GM18868 (cell line): ENCODE measurements at regions not wholly inside any gene's neighbourhood (a gene's known extent, or its start where the extent isn't known, plus 50 kb on each side); places are given as distances from the start of the nearest gene placed in this dataset.
A peak's percentile ranks its signal among the peaks of the same experiment; 100 is the strongest.

ENCODE experiments used
- ATAC-seq: cut with Tn5 transposase; IDR thresholded peaks from one replicate; pipeline ENCODE4 v1.9.1; 2021; ENCODE audit warnings: mild to moderate bottlenecking, moderate library complexity; ENCODE audit not compliant: unreplicated experiment

DNA sequence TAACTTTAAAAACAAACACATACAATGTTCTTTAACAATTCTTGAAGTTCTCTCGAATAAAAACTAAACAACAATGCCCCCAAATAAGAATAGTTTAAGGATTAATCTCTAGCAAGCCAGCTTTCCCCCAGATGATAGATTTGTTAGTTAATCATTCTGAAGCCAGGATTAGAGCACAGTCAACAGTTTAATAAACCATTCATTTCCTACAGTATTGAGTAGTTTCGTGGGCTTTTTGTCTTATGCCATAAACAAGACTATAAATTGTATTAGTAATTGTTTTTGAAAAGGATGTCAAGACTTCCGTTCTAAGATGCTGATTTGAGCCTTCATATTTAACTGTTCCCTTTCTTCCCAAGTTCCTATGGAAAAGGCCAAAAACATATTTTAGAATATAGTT lies 136.6 kb downstream of the PIK3R1 start:
- ATAC-seq: no peak

GRCh38 chr5:68353605-68354004 lies 138.0 kb downstream of the PIK3R1 start:
- no peak for ATAC-seq

DNA sequence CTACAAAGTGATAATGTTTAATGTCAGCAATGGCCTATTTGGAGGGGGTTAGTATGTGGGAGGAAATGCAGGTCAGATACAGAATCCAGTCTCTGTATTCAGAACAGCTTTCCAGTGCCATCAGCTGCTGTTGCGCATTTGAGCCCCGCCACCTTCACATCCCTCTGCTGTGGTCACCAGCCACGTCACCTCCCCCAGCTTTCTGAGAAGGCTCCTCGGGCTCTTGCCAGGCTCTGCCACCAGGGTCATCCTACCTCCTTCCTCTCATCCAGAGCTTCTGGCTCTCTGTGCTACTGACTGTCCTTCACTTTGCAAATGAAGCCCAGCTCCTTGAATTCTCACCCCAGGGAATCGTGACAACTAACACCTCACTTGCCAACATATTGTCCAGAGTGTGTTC lies 138.8 kb downstream of the PIK3R1 start:
- no peak for ATAC-seq

DNA sequence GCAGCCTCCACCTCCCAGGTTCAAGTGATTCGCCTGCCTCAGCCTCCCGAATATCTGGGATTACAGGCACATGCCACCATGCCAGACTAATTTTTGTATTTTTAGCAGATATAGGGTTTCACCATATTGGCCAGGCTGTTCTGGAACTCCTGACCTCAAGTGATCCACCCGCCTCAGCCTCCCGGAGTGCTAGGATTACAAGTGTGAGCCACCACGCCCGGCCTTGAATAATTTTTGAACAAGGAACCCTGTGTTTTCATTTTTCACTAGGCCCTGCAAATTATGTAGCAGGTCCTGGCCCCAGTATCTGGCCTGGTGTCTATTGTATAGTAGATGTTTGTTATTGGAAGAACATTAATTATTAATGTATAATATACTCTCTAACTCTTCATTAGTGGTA lies 140.7 kb downstream of the PIK3R1 start:
- no peak for ATAC-seq

DNA sequence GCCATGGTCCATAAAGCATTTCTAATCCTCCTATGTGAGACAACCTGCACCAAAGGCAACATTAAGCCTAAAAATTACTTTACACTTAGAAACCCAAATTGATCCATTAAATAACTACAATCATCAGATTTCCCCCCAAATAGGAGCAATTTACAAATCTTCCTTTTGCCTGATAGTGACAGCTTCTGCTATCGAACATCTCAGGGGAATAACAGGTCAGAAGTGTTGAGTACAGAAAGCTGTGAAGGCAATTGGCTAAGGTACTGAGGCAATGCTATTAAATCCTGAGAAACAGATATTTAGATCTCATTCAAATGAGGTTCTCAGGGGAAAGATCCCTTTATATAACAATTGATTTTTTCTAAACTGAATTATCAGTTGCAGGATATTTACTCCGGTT lies 141.1 kb downstream of the PIK3R1 start:
- ATAC-seq: no peak

DNA sequence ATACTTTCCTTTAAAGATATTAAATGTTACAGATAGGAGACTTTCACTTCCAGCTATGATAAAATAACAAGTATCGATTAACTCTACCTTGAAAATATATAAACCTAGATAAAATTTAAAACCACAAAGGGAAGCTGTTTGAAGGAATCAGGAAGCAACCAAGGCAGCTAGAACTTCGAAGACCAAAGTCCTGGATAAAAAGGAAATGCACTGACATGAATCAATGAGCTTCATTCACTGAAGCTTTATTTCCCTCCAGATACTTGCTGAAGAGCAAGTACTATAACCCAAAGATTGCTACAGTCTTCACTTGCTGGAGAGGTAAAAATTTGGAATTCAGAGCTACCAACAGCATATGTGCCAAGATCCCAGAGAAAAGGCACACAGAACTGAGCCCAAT lies 144.1 kb downstream of the PIK3R1 start:
- ATAC-seq: no peak

DNA sequence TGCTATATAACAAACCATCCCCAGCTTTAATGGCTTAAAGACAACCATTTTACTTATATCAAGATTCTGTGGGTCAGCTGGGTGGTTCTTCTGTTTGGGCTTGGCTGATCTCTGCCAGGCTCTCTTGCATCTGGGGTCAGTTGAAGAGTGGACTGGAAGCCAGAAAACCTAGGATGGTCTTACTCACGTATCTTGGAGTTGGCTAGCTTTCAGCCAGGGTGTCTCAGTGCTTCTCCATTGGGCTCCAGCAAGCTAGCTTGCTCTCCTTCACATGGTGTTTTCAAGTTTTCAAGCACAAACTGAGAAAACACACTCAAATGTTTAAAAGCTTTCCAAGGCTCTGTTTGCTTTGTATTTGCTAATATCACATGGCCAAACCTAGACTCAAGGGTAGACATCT lies 146.8 kb downstream of the PIK3R1 start:
- ATAC-seq: no peak

GRCh38 chr5:68365889-68366288 lies 150.3 kb downstream of the PIK3R1 start:
- no peak for ATAC-seq

GRCh38 chr5:68367287-68367686 lies 151.7 kb downstream of the PIK3R1 start:
- ATAC-seq: no peak

DNA sequence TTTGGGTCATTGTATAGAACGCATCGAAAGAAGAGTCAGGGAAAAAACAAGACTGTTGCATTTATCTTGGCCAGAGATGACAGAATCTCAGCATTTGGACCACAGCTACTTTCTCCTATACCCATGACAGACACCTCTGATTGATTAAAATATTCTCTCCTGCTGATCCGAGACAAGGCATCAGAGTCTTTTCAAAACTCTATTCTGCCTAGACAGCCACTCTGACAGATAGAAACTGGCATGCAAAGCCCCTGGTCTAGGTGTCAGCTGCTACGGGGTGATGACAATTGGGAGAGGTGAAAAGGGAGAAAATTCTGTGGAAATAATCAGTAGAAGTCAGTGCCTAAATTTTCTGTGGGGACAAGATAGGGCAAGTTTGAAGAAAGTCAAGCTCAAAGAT lies 152.2 kb downstream of the PIK3R1 start:
- ATAC-seq: no peak

GRCh38 chr5:68368311-68369022 lies 152.9 kb downstream of the PIK3R1 start:
- ATAC-seq: no peak

- no peak for ATAC-seq
These were observed 153.4 kb downstream of the PIK3R1 start for GRCh38 chr5:68369023-68369359.

- peak; percentile 85 for ATAC-seq
These were observed 154.0 kb downstream of the PIK3R1 start for GRCh38 chr5:68369457-68370125.

GRCh38 chr5:68370196-68370595 lies 154.6 kb downstream of the PIK3R1 start:
- ATAC-seq: no peak

DNA sequence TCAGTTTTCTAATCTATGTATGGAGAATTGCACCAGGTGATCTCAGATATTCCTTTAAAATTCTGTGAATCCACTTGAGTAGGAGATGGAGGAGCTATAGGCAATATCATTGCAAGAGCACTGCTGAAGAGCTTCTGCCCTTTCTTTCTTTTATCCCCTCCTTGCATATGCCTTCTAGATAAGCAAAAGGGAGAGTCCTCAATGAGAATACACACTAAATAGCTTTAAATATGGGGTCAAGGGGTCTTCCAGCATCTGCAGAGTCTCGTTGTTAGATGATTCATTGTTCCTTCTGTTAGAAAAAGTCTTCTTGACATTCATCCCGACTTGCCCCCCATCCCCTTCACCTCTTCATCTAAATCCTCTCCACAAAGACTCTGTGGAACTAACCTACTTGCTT lies 156.1 kb downstream of the PIK3R1 start:
- no peak for ATAC-seq

DNA sequence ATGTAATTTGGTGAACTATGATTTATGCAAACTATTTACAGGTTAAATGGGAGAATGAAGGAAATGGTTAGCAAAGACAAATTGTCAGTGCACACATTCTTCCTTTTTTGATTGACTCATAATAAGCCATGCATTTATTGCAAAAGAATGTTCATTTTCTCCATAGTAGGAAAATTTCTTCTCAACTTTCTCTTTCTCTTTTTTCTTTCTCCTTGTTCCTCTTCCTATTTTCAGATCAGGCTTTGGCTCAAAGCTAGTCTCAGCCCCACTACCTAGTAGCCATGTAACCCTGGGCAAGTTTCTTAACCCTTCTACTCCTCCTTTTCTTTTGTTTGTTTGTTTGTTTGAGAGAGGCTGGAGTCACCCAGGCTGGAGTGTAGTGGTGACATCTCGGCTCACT lies 156.6 kb downstream of the PIK3R1 start:
- no peak for ATAC-seq

GRCh38 chr5:68373050-68373449 lies 157.5 kb downstream of the PIK3R1 start:
- no peak for ATAC-seq

- ATAC-seq: no peak
These were observed 159.4 kb downstream of the PIK3R1 start for GRCh38 chr5:68374796-68375518.

GRCh38 chr5:68375540-68375939 lies 160.0 kb downstream of the PIK3R1 start:
- no peak for ATAC-seq

- no peak for ATAC-seq
These were observed 161.4 kb downstream of the PIK3R1 start for GRCh38 chr5:68376935-68377334.

DNA sequence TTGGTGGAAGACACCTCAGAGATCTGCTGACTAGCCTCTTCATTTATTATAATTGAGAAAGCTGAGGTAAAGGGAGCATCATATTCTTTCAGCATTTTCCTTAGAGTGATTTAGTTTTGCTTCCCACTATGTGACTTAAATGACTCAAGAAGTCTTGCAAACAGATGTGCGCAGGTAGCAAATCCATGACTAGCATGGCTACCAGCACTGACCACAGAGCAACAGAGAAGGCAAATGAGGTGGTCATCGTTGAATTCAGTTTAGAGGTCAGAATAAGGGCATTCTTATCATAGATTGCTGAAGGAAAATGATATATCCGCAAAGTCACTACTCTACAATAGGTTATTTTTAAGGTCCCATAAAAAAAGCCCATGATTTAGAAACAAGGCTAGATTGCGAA lies 162.2 kb downstream of the PIK3R1 start:
- ATAC-seq: no peak

- peak; percentile 76 for ATAC-seq
These were observed 162.8 kb downstream of the PIK3R1 start for GRCh38 chr5:68378204-68378820.
